ENCODE measurements at regions not wholly inside any gene's neighbourhood (a gene's known extent, or its start where the extent isn't known, plus 50 kb on each side); places are given as distances from the start of the nearest gene placed in this dataset.

DNA sequence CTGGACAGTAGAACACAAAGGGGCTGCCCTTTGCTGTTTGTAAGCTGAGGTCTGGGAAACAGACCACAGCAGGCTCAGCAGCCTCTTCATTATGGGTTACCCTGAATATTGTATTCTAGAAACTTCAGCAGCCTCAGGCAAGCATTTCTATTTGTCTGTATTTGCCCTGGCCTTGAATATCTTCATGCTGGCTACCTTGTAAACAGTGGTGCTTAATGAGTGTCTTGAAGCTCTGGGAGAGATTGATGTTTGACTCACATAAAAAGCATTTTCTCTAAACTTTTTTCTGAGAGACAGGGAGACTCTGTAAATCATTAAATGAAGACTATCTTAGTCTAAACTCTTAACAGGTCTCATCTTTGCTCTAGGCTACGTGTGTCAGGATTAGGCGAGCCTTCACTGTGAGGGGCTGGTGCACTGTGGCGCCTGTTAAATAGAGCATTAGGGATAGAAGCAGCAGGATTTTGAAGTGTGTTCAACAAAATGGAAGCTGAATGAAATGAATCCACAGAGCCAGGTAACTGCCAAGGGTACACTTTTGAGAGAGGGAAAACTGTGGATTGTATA lies 53.1 kb upstream of the MEX3C start (continued):
- TF ChIP-seq, protein P1, sequence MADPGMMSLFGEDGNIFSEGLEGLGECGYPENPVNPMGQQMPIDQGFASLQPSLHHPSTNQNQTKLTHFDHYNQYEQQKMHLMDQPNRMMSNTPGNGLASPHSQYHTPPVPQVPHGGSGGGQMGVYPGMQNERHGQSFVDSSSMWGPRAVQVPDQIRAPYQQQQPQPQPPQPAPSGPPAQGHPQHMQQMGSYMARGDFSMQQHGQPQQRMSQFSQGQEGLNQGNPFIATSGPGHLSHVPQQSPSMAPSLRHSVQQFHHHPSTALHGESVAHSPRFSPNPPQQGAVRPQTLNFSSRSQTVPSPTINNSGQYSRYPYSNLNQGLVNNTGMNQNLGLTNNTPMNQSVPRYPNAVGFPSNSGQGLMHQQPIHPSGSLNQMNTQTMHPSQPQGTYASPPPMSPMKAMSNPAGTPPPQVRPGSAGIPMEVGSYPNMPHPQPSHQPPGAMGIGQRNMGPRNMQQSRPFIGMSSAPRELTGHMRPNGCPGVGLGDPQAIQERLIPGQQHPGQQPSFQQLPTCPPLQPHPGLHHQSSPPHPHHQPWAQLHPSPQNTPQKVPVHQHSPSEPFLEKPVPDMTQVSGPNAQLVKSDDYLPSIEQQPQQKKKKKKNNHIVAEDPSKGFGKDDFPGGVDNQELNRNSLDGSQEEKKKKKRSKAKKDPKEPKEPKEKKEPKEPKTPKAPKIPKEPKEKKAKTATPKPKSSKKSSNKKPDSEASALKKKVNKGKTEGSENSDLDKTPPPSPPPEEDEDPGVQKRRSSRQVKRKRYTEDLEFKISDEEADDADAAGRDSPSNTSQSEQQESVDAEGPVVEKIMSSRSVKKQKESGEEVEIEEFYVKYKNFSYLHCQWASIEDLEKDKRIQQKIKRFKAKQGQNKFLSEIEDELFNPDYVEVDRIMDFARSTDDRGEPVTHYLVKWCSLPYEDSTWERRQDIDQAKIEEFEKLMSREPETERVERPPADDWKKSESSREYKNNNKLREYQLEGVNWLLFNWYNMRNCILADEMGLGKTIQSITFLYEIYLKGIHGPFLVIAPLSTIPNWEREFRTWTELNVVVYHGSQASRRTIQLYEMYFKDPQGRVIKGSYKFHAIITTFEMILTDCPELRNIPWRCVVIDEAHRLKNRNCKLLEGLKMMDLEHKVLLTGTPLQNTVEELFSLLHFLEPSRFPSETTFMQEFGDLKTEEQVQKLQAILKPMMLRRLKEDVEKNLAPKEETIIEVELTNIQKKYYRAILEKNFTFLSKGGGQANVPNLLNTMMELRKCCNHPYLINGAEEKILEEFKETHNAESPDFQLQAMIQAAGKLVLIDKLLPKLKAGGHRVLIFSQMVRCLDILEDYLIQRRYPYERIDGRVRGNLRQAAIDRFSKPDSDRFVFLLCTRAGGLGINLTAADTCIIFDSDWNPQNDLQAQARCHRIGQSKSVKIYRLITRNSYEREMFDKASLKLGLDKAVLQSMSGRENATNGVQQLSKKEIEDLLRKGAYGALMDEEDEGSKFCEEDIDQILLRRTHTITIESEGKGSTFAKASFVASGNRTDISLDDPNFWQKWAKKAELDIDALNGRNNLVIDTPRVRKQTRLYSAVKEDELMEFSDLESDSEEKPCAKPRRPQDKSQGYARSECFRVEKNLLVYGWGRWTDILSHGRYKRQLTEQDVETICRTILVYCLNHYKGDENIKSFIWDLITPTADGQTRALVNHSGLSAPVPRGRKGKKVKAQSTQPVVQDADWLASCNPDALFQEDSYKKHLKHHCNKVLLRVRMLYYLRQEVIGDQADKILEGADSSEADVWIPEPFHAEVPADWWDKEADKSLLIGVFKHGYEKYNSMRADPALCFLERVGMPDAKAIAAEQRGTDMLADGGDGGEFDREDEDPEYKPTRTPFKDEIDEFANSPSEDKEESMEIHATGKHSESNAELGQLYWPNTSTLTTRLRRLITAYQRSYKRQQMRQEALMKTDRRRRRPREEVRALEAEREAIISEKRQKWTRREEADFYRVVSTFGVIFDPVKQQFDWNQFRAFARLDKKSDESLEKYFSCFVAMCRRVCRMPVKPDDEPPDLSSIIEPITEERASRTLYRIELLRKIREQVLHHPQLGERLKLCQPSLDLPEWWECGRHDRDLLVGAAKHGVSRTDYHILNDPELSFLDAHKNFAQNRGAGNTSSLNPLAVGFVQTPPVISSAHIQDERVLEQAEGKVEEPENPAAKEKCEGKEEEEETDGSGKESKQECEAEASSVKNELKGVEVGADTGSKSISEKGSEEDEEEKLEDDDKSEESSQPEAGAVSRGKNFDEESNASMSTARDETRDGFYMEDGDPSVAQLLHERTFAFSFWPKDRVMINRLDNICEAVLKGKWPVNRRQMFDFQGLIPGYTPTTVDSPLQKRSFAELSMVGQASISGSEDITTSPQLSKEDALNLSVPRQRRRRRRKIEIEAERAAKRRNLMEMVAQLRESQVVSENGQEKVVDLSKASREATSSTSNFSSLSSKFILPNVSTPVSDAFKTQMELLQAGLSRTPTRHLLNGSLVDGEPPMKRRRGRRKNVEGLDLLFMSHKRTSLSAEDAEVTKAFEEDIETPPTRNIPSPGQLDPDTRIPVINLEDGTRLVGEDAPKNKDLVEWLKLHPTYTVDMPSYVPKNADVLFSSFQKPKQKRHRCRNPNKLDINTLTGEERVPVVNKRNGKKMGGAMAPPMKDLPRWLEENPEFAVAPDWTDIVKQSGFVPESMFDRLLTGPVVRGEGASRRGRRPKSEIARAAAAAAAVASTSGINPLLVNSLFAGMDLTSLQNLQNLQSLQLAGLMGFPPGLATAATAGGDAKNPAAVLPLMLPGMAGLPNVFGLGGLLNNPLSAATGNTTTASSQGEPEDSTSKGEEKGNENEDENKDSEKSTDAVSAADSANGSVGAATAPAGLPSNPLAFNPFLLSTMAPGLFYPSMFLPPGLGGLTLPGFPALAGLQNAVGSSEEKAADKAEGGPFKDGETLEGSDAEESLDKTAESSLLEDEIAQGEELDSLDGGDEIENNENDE (IDR thresholded peaks at IDR 0.05; ENCODE audit: insufficient replicate concordance, low read length), result no peak
- TF ChIP-seq KDM1A (IDR thresholded peaks at IDR 0.05; ENCODE audit: borderline replicate concordance, low read length) (no peak), RXRA (IDR thresholded peaks at IDR 0.05; ENCODE audit: insufficient read depth, low read depth, low read length) (no peak), SAP30 (IDR thresholded peaks at IDR 0.05; ENCODE audit: insufficient read depth, insufficient replicate concordance, low read length) (no peak), YY1 (IDR thresholded peaks at IDR 0.05; ENCODE audit: low read depth, low read length) (no peak), CTBP2 (IDR thresholded peaks at IDR 0.05; ENCODE audit: borderline replicate concordance, insufficient read depth, insufficient read length, low read length) (no peak), SP4 (IDR thresholded peaks at IDR 0.05; ENCODE audit: low read length) (no peak)
